ENCODE measurements at regions not wholly inside any gene's neighbourhood (a gene's known extent, or its start where the extent isn't known, plus 50 kb on each side); places are given as distances from the start of the nearest gene placed in this dataset.

GRCh38 chr21:35859677-35860076 is 200.6 kb downstream of the SETD4 start:
- H3K4me3 ChIP-seq (ENCODE audit: low read depth, low read length) = no peak overlapping the region
- no peak for TF ChIP-seq CTCF (IDR thresholded peaks at IDR 0.05; ENCODE audit: low read depth, low read length)

- no peak overlapping the region for H3K4me3 ChIP-seq (ENCODE audit: low read depth, low read length)
- TF ChIP-seq CTCF (IDR thresholded peaks at IDR 0.05; ENCODE audit: low read depth, low read length) = no peak
Observed at GRCh38 chr21:35857095-35857494, 203.2 kb downstream of the SETD4 start.

GRCh38 chr21:35855484-35855883 is 204.8 kb downstream of the SETD4 start:
- H3K4me3 ChIP-seq (ENCODE audit: low read depth, low read length) = no peak overlapping the region
- TF ChIP-seq CTCF (IDR thresholded peaks at IDR 0.05; ENCODE audit: low read depth, low read length) = no peak

- TF ChIP-seq CTCF (IDR thresholded peaks at IDR 0.05; ENCODE audit: low read depth, low read length) = no peak
- H3K4me3 ChIP-seq (ENCODE audit: low read depth, low read length) = no peak overlapping the region
Observed at GRCh38 chr21:35854281-35854680, 206.0 kb downstream of the SETD4 start.

GRCh38 chr21:35853321-35854239 is 206.7 kb downstream of the SETD4 start:
- TF ChIP-seq CTCF (IDR thresholded peaks at IDR 0.05; ENCODE audit: low read depth, low read length) = no peak
- no peak overlapping the region for H3K4me3 ChIP-seq (ENCODE audit: low read depth, low read length)

GRCh38 chr21:35852820-35853219 is 207.5 kb downstream of the SETD4 start:
- TF ChIP-seq CTCF (IDR thresholded peaks at IDR 0.05; ENCODE audit: low read depth, low read length) = no peak
- H3K4me3 ChIP-seq (ENCODE audit: low read depth, low read length) = no peak overlapping the region

- no peak for TF ChIP-seq CTCF (IDR thresholded peaks at IDR 0.05; ENCODE audit: low read depth, low read length)
Observed at GRCh38 chr21:35850542-35851103, 209.7 kb downstream of the SETD4 start.

More at GRCh38 chr21:35850542-35851103, 209.7 kb downstream of the SETD4 start:
- H3K4me3 ChIP-seq (ENCODE audit: low read depth, low read length) = no peak overlapping the region
